GM12875 (cell line): ENCODE measurements at regions not wholly inside any gene's neighbourhood (a gene's known extent, or its start where the extent isn't known, plus 50 kb on each side); places are given as distances from the start of the nearest gene placed in this dataset.

Experiments used
- H3K4me3 ChIP-seq: one replicate; pipeline ENCODE4 v1.5.1; 2011; ENCODE audit warnings: low read depth, low read length, control low read depth
- CTCF ChIP-seq: IDR thresholded peaks from 2 replicates; pipeline ENCODE4 v1.5.1; 2011; ENCODE audit warnings: low read depth, mild to moderate bottlenecking, control low read depth, inconsistent platforms, low read length, moderate library complexity, borderline replicate concordance; ENCODE audit not compliant: insufficient read depth

GRCh38 chr12:24328261-24328660 is 378.8 kb upstream of the SOX5 start:
- TF ChIP-seq CTCF, result no peak

GRCh38 chr12:24325331-24325730 is 375.9 kb upstream of the SOX5 start:
- no peak for TF ChIP-seq CTCF
- no peak overlapping the region for H3K4me3 ChIP-seq

More at GRCh38 chr12:24328261-24328660, 378.8 kb upstream of the SOX5 start:
- H3K4me3 ChIP-seq, result no peak overlapping the region

DNA sequence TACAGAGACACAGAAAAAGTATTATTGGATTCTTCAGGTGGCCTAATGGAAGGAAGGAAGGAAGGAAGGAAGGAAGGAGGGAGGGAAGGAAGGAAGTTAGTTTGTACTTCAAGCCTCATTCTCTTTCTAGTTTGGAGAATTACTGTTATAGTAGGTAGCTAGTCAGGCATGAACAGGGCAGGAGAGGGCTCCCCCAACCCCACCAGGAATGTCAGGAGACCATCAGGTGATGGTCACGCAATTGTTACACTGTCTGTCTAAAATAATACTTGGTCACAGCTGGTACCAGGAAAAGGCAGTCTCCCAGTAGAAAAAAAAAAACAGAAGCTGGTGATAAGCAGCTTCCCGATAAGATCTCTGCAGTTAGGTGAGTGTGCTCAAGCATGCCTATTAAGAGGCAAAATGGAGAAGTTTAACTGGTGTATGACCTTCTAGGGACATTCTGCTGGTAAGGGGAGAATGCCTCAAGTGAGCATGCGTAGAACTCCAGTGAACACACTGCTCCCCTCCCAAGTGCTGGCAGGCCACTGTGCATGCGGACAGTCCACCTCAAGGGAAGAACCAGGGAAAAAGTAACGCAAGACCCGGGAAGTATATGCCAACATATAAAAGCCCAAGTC is 358.4 kb upstream of the SOX5 start:
- no peak overlapping the region for H3K4me3 ChIP-seq
- no peak for TF ChIP-seq CTCF

DNA sequence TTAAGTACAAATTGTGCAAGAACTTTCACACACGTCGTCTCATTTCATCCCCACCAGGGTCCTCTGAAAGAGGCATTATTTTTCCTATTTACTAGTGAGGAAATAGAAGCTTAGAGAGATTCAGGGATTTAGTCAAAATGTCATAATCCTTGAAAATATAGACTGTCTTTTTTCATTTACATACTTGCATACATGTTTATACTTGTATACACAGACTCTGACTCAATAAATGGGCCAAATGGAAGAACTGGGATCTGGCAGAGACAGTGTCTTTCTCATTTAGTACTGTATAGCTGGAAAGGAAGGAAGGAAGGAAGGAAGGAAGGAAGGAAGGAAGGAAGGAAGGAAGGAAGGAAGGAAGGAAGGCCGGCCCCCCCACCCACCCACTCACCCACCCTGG is 357.7 kb upstream of the SOX5 start:
- H3K4me3 ChIP-seq, result no peak overlapping the region
- TF ChIP-seq CTCF, result no peak

GRCh38 chr12:24306001-24306400 is 356.5 kb upstream of the SOX5 start:
- no peak overlapping the region for H3K4me3 ChIP-seq
- no peak for TF ChIP-seq CTCF

GRCh38 chr12:24304285-24304684 is 354.8 kb upstream of the SOX5 start:
- no peak overlapping the region for H3K4me3 ChIP-seq
- no peak for TF ChIP-seq CTCF

GRCh38 chr12:24302708-24303107 is 353.2 kb upstream of the SOX5 start:
- no peak for TF ChIP-seq CTCF
- H3K4me3 ChIP-seq, result no peak overlapping the region
